HG03025 (cell line): ENCODE measurements at regions not wholly inside any gene's neighbourhood (a gene's known extent, or its start where the extent isn't known, plus 50 kb on each side); places are given as distances from the start of the nearest gene placed in this dataset.
A peak's percentile ranks its signal among the peaks of the same experiment; 100 is the strongest.
"Not testable (repeated sequence)": the region's sequence is repeated elsewhere in the genome, so short reads cannot be mapped to it uniquely, and the experiment has no call there.

Experiments used
- ATAC-seq: cut with Tn5 transposase; IDR thresholded peaks from one replicate; pipeline ENCODE4 v1.9.1; 2021; ENCODE audit warnings: mild to moderate bottlenecking, moderate library complexity; ENCODE audit not compliant: unreplicated experiment, low FRiP score

DNA sequence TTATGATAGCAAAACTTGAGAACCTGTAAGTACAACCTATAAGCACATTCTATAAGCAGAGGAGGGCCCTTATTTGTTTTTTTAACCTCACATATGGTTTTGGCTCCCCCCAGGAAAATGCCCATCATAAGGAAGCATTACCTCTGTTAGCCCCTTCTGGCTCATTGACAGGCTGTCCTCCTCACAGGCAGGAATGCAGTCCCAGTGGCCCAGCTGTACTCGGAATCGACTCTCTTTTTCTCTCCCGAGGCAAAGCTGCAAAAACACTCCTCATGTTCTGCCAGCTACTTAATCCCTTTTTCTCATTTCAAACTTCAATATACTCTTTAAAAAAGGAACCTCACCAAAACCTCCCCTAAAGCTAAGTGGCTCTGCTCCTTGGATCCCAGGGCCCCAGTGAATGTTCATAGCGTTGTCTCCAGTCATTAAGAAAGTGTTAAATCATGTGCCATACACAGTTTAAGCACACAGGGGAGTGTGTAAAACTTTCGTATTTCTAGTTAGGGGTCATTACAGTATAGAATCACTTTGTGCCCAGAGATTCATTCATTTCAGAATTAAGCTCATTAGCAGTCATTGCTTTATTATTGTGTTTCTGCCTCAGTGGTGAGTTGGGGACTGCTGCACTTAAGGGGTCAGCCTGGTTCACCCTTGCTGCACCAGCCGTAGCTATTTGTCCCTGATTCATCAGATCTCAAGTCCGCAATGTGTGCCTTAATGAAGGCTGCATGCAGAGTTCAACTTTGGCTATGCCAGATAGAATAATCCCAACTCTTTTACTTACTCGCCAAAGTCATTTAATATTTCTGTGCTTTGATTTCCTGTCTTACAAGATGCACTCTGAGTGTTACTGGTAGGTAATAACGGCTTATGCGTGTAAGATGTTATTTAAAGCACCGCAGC, 57.6 kb downstream of the JRKL start:
- ATAC-seq, result no peak

DNA sequence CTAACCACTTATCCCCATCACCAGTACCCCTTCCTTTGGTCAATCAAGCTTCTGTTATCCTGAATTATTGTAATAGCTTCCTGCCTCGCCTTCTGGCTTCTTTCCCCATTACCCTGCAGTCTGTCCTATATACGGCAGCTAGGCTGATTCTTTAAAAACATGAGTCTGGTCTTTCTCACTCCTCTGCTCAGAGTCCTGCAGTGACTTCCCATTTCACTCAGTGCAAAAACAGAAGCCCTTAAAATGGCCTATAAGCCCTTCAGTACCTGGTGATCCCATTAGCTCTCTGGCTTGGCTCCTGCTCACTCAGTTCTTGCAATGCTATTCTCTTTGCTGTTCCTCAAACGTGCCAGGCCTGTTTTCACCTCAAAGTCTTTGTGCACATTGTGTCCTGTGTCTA, 58.4 kb downstream of the JRKL start:
- ATAC-seq, result no peak

DNA sequence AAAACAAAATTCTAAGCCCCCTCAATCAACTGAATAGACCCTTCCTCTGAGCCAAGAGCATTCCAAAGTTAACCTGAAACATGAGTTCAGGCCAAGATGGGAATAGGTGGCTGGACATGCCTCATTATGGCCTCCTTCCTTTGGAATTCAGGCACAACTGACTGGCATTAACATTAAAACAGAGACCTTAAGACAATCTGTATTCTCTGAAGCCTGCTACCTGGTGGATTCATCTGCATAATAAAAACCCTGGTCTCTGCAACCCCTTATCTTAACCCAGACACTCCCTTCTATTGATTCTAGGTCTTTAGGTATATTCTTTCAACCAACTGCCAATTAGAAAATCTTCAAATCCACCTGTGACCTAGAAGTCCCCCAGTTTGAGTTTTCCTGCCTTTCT, 66.3 kb downstream of the JRKL start:
- ATAC-seq, result no peak

DNA sequence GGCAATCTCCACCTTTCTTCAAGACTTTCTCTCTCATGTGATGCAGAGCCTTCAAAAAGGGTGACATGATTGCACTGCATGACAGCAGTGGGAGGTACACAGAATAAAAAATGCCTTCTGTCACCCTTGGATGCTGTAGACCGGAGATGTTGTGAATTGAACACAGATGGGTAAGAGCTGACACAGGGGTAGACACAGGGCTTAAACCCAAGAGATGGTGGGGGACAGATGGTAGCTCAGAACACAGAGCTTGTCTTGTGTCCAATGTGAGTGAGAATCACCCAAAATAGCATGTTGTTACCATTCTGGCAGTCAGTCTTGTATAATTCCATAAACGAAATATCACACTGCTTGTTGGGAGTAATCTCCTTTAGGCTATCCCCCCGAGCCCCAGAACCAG, 69.9 kb downstream of the JRKL start:
- no peak for ATAC-seq

DNA sequence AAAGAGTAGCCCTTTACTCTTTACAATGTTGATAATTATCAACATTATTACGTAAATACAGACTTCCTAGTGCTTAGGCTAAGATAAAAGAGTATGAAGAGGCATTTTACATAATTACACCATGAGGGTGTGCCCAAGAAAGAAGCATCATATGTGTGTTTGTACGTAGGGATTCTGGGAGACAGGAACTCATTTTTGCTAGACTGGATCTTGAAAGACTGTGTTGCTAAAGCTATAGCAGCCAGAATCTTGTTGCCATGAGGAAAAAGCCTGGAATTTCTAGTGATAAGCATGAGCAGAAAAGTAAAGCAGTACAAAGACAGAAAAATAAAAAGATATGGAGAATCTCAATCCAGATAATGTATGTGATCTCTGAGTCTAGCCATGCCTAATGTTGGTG, 72.1 kb downstream of the JRKL start:
- no peak for ATAC-seq

DNA sequence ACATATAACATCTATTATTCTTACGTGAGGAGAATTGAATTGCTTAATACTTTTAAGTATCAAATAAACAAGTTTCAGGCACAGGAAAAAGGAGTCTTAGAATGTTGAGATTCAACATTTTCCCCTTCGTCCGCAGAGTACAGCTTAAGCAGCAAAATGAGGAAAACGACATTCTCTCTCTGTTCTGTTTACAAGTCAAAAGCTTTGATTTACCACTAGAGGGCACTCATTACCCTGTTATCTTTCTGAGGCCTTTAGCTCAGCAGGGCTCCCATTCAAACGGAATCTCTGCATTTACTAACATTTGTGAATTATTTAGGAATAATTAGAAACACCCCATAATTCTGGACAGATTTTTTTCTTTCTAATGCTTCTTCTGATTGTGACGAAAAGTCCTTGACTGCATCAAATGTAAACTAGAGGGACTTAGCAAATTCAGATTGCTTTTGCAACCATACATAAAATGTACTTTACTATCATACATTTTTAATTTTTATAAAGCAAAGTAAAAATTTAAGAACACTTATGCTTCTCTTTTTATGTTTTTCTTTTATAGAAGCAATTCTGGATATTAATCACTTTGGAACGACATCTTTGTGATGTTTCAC, 75.0 kb downstream of the JRKL start:
- ATAC-seq, result peak; percentile 81

DNA sequence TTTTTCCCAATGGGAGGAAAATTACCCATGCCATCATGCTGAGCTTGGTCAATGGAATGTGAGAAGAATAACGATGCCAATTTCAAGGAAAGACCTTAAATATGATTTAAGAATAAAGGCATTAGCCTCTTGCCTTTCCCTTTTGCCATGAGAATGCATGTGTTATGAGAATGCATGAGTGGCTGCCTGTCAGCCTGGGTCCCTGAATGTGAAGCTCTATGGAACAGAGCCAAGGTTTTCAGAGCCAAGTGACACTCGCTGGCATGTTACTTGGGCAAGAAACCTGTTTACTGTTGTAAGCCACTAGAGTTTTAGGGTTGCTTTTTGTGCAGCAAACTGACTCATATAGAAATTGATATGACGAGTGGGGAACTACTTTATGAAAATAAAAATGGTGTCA, 75.7 kb downstream of the JRKL start:
- ATAC-seq, result no peak

DNA sequence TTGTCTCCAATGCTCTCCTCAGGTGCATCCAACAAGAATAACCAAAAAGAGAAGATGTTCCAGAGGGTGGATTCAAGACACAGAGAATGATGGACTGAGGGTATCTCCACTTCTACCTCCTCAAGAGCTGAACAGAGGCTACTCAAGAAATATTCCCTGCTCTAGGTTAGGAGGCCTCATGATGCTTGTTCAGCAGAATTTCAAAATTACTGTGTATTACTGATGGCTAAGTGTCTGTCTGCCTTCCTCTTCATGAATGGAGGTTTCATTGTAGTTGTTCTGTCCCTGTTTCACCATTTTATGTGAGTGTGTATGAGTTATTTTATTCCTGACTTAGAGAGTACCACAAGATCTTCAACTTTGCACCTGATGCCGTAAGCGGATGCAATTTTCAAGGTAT, 76.8 kb downstream of the JRKL start:
- no peak for ATAC-seq

DNA sequence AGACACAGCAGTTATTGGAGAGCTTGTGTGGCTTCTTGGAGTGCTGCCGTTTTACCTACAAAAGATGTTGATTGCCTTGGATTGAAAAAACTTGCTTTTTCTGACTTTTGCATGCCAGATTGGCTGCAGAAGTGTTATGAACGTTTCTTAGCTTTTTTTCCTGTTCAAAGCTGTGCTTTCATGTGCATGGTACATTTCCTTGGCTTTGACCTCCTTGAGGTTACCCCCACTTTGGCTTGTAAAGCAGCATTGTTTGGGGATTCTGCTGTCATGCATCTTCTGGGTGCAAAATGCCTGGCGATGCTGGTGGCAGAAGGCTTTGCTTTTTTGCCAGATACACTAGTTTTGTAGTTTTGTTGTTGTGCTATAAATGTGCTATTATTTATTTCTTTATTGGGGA, 80.0 kb downstream of the JRKL start:
- no peak for ATAC-seq

DNA sequence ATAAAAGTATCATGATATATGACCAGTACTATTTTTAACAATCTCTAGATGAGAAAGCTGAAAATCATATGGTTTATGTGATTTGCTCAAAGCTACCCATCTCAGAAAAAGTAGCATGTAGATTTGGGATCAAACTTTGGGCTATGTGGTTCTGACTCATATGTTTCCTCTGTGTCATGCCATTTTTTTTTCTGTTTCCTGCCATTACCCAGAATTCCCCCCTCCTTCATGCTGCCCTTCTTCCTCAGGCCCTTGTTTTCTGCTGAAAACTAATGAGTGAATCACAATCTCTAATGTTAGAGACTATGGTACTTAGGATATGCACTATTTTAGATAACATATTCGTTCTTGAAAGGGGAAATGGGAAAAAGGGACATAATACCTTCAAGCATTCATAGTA, 80.7 kb downstream of the JRKL start:
- no peak for ATAC-seq

DNA sequence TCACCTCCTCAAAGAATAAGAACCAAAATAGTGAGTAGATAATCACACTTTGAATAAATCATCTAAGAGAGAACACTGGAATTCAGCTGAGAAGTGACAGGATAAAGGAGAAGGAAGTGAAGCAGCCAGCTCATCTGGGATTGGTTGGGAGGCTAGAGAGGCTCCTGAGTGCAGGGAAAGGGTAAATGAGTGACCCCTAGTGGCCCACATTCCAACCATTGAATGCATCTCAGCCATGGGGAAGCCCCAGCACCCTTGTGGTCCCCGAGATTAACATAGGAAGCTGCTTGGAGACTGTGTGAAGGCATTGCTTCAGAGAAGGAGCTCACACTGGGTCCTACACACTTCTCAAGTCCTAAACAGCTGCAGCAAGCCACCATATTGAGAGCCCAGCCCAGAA, 82.3 kb downstream of the JRKL start:
- ATAC-seq, result no peak

DNA sequence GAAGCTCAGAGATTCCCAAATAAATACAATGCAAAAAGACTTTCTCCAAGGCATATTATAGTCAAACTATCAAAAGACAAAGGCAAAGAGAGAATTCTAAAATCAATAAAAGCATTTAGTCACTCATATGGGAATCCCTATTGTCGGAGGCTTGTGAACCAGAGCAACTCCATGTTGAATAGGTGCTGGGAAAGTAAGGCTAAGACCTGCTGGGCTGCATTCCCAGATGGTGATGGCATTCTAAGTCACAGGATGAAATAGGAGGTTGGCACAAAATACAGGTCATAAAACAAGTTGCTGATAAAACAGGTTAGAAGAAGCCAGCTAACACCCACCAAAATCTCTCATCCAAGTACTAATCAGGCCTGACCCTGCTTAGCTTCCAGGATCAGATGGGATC, 84.5 kb downstream of the JRKL start:
- ATAC-seq, result no peak

DNA sequence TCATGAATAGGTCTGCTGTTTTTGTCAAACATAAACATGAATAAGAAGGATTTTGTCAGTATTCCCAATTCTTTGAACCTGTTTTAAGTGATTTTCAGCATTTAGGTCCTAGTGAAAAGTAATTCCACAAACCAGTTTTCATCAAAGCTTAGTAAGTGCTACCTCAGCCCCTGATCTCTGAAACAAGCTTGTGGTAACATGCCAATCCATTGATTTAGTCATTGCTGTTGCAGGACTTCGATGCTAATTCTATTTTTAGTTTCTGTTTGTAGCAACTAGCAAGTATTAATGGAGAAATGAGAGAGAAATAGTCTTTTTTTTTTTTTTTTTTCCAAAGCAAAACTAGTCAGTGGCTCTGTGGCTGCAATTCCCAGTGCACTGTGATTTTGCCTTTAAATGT, 91.4 kb downstream of the JRKL start:
- no peak for ATAC-seq

DNA sequence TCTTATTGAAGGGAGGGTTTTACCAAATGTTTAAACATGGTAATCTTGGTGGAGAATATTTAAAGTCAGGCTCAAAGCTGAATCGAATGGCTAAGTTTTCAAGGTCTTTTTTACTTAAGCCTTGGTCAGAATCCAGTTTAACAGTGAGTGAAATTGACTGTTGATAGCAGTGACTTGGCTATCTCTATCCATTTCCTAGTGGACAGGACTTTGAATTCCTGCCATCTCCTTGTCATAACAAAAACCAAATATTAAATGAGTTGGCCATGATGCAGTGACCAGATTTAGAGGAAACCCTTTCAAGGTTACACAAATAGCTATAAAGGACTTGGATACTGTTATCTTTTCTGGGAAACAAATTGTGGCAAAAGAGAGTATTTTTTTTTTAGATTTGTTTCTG, 92.0 kb downstream of the JRKL start:
- no peak for ATAC-seq

DNA sequence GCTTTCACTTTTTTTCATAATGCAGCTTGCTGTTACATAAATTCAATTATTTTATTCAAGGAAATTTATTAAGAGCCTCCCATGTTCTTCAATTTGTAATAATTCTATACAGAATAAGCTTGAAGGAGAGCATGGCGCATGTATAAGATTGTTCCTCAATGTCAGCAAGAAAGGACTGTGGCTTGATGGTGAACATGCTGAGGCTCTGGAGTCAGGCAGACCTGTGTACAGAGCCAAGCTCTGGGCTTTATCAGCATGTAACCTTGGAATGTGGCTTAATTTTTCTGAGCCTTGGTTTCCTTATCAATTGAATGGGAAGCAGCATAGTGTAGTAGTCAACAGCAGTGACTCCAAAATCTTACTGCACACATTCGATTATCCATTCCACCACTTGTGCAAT, 92.4 kb downstream of the JRKL start:
- ATAC-seq, result no peak

DNA sequence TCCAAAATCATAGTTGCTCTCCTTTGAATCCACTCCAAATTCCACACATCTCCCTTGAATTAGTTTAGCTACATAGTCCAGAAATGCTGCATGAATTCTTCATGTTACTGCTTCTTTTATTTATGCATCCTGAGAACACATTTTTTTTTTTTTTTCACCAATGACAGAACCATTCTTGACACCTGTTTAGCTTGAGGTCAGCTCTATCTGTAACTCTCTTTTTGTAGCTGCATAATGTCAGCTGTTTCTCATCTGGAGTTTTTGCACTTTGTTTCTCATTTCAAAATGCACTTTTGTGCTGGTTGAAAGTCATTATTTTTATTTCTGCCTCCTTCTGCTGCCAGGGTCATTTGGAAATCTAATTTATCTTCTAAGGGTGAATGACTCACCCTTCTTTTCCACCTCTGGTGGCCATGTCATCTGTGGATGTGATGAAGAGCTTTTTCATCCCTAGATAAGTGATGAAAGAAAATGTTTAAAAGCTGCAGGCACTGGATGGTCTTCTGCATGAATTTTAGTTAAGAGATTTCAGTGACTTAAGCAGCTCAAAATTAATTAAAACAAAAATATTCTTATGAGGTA, 93.7 kb downstream of the JRKL start:
- ATAC-seq, result no peak

DNA sequence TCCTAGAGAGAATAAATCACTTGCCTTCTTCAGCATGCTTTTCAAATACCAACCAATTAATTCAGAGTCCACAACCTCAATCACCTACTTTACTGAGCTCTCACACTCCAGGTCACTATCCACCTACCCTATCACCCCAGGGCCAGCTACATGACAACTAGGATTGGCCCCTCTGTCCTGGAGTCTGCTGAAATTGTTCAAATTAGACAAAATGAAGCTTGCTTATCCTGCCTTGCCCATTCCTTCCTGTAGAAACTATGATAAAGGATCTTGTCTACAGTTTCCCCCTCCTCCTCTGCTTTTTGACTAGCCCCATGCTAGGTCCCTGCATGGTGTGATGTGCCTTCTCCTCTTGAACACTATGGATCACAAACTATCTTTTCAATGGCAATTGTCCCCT, 94.5 kb downstream of the JRKL start:
- no peak for ATAC-seq

DNA sequence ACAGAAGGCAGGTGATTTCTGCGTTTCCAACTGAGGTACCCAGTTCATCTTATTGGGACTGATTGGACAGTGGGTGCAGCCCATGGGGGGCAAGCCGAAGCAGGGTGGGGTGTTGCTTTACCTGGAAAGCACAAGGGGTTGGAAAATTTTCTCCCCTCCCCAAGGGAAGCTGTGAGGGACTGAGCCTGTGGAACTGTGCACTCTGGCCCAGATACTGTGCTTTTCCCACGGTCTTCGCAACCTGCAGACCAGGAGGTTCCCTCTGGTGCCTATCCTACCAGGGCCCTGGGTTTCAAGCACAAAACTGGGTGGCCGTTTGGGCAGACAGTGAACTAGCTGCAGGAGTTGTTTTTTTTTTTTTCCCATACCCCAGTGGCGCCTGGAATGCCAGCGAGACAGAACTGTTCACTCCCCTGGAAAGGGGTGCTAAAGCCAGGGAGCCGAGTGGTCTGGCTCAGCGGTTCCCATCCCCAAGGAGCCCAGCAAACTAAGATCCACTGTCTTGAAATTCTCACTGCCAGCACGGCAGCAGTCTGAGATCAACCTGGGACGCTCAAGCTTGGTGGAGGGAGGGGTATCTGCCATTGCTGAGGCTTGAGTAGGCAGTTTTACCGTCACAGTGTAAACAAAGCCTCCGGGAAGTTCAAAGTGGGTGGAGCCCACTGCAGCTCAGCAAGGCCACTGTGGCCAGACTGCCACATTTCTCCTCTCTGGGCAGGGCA, 97.2 kb downstream of the JRKL start:
- no peak for ATAC-seq

DNA sequence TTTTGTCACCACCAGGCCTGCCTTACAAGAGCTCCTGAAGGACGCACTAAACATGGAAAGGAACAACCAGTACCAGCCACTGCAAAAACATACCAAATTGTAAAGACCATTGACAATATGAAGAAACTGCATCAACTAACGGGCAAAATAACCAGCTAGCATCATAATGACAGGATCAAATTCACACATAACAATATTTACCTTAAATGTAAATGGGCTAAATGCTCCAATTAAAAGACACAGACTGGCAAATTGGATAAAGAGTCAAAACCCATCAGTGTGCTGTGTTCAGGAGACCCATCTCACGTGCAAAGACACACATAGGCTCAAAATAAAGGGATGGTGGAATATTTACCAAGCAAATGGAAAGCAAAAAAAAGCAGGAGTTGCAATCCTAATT, 99.1 kb downstream of the JRKL start:
- not testable (repeated sequence) for ATAC-seq

DNA sequence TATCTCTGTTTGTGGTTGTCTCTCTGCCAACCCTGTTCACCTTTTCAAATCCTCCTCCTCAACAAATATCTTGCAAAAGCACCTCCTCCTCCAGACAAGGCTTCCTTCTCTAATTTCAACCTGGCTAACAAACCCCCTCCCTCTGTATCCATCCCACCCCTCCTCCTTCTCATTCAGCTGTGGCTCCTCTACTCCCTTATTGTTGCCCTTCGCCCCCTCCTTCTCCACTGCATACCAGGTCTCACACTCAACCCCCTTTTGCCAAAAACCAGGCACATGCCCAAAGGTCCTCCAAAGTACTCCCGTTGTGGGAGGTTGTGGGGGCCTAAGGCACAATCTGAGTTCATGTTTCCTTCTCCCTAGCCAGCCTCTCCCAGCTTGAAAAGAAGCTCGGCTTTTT, 110.6 kb downstream of the JRKL start:
- ATAC-seq, result no peak

DNA sequence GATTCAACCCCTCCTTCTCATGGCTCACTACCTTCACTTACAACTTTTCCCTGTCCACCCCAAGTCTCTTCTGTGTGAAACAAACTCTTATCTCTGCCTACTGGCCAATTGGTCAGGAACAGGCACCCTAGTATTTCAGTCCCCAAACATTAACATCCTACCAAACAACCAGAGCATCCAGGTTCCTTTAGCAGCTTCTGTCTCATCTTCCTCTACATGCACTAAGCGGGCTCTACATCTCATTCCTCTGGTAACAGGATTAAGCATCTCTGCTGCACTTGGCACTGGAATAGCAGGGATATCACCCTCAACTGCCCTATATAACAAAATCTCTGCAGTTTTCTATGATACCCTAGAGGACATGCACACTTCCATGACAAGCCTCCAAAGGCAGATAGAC, 116.2 kb downstream of the JRKL start:
- ATAC-seq, result no peak
